GM21367 (cell line): ENCODE measurements at regions not wholly inside any gene's neighbourhood (a gene's known extent, or its start where the extent isn't known, plus 50 kb on each side); places are given as distances from the start of the nearest gene placed in this dataset.

ENCODE experiments used
- ATAC-seq: cut with Tn5 transposase; IDR thresholded peaks from one replicate; pipeline ENCODE4 v1.9.1; 2021; ENCODE audit not compliant: unreplicated experiment

DNA sequence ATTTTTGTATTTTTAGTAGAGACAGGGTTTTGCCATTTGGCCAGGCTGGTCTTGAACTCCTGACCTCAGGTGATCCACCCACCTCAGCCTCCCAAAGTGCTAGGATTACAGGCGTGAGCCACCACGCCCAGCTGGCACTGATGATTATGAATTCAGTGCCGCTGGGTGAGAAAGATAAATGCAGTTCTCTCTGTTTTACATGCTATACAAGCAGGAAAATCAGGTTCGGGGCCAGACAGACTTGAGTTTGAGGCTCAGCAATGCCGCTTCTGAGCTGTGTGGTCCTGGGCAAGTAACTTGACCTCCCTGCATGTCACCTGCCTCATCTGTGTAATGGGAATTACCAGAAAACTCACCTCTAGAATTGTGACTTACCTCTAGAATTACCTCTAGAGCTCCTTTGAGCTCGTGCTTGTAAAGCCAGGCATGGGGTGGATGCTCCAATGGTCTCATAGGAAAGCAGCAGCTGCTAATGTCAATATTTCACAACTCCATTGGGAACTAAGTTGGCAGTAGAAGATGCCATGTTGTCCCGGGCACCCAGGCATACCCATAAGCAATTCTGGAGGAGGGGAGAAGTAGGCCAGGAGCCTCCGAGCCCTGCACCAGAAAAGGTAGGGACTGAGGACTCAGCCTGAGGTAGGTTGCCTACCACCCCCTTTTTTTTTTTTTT lies 119.8 kb upstream of the SLC25A33 start:
- no peak for ATAC-seq

GRCh38 chr1:9420835-9421532 lies 118.3 kb upstream of the SLC25A33 start:
- no peak for ATAC-seq

GRCh38 chr1:9421533-9421873 lies 117.8 kb upstream of the SLC25A33 start:
- no peak for ATAC-seq

DNA sequence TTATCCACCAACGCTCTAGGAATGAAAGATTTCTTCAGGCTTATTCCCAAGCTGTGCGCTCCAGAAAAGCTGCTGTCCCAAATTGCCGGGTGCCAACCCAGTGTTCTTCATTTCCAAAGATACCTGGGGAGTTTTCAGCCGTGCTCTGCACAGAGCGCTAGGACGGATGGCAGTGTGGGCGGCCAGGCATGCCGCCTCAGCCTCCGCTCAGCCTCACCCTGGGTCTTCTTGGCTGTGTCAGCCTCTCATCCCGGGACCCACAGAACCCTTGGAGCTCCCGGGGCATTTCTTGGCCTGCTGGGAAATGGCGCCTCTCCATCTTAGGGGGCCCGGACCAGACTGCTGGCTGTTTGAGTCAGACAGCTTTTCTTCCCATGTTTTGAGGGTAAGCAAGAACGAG lies 116.9 kb upstream of the SLC25A33 start:
- no peak for ATAC-seq

GRCh38 chr1:9422911-9423505 lies 116.3 kb upstream of the SLC25A33 start:
- no peak for ATAC-seq

- no peak for ATAC-seq
Observed at GRCh38 chr1:9424261-9424660, 115.0 kb upstream of the SLC25A33 start.

DNA sequence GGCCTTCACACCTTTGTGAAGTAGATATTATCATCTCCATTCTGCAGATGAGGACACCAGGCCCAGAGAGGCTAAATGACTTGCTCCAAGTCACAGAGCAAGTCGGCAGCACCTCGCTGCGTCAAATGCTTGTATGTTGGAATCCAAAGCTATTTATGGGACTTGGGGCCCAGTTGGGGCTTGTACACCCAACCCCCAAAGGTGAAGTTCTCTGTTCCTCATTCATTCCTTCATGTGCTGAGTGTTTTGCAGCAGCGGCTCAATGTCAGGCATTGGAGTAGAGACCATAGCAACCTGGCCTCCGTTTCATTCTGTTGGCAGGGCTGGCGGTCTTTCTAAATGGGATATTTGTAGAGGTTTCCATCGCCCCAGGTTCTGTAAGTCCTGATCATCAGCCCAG lies 113.4 kb upstream of the SLC25A33 start:
- peak; percentile 2 for ATAC-seq

- ATAC-seq = peak; percentile 43
Observed at GRCh38 chr1:9426291-9426711, 113.0 kb upstream of the SLC25A33 start.

- no peak for ATAC-seq
Observed at GRCh38 chr1:9427388-9427787, 111.9 kb upstream of the SLC25A33 start.

GRCh38 chr1:9428601-9429341 lies 110.5 kb upstream of the SLC25A33 start:
- peak; percentile 70 for ATAC-seq

DNA sequence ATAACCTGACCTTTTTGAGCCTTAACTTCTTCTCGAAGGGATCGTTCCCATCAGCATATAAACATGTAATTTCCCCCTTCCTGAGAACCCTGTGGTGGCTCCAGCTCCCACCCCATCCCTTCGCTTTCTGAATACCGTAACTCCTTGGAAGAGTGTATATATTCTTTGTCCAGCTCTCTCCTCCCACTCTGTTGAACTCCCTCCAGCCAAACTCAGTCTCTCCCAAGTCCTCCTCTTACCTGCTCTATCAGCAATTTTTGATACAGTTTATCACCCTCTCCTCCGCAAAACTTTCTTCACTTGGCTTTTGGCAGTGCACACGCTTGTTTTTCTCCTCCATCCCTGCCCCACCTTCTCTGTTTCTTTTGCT lies 109.9 kb upstream of the SLC25A33 start:
- ATAC-seq = no peak

DNA sequence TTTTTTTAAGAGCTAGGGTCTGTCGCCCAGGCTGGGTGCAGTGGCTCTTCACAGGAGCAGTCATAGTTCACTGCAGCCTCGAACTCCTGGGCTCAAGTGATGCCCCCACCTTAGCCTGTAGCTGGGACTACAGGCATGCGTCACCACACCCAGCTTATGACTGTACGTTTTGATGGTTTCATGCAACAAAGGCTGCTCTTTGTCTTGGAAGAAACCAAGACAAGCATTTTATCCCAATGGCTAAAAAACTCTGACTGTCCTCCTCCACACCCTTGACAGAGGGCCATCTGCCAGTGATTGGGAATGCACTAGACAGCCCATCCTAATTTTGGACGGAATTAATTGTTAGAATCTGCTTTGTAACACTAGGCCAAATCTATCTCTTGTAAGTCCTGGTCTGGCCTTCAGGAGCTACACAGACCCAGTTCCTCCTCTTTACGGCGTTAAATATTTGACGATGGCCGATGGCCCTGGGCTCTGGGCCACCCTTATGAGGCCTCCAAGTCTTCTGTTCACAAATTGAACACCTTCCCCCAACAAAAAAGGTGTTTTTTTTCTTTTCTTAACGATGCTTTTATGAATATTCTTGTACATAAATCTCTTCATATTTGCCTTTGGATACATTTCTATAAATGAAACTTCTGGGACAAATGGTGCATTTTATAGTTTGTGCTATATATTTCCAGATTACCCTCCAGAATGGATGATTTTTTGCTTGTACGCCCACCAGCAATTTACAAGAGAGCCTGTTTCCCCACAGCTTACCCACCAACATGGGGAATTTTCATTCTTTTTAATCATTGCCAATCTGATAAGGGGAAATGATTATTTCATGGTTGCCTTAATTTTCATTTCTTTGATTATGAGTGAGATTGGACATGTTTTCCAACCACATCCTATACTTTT lies 104.8 kb upstream of the SLC25A33 start:
- no peak for ATAC-seq

GRCh38 chr1:9435153-9435636 lies 104.1 kb upstream of the SLC25A33 start:
- ATAC-seq = no peak

GRCh38 chr1:9435854-9436640 lies 103.2 kb upstream of the SLC25A33 start:
- ATAC-seq = no peak

DNA sequence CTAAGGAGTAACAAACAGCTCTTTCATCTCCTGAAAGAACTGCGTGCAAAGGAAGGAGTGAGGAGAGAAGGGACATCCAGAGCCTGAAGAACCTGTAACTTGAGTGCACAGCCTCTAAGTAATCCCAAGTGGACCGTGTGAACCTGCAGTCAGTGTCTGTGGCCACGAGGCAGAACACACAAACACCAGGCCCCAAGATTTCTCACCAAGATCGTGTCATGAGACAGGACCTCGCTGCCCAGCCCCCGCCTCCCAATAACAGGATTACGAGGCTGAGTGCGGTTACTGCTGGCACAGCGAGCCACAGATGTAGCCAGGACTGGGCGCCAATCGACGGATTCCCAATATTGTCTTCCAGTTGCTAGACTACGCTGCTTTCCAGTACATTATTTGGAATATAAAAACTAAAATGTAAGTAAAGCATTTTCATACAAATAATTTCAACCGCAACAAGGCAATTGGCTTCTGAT lies 101.3 kb upstream of the SLC25A33 start:
- ATAC-seq = no peak

DNA sequence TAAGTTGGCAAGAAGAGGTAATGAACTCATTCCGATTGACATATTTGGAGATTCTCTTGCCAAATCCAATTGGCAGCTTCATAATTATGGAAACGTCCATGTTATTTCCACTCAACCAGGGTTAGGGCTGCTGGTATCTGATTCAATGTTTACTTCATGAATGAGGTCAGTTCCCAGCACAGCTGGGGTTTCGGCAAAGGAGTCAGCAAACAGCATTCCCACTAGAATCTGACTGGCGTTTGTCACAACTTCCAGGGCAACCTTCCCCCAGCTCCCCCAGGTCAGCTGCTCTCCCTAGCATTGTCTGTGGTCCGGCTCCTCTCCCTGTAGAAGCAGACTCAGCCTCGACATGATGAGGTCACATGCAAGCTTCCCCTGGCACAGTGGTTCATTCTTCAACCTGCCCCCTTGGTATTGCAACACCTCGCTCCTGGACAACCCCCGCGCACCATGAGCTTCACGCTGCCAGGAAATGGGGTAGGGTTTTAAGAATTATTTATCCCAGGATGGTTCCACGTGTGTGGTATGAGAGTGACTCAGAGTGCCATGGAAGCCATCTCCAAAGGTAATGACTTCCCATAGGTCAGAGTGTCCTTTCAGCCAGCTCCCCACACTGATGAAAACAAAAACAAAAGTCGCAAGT lies 100.7 kb upstream of the SLC25A33 start:
- ATAC-seq = no peak

DNA sequence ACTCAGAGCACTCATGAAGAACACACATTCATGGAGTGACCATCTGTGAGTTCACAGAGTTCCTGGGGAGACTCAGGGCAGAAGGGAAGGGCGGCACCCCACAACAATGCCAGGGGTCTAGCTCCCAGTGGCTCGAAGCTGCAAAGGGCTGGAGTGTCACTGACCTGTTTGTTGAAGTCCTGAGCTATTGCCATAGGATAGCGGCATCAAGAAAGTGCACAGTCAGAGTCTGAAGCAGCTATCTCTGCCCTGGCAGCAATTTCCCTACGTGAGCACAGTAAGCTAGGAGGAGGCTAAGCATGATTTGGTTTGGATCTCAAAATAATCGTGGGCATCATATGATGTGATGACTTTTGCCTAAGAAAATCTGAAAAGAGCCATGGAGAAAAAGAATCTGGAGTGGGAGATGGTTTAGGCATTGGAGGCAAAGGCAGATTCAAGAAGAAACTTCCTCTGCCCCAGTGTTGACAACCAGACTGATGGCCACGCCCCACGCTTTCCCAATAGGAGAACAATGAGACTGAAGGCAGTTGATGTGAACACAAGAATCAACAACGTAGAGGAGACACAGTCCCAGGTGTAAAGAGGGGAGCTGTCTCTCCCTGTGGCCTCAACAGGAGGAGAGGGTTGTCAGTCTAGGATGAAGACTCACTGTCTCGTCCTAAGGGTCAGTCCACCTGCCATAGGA lies 100.0 kb upstream of the SLC25A33 start:
- no peak for ATAC-seq

GRCh38 chr1:9440261-9440660 lies 99.0 kb upstream of the SLC25A33 start:
- no peak for ATAC-seq

- no peak for ATAC-seq
Observed at GRCh38 chr1:9440763-9441194, 98.5 kb upstream of the SLC25A33 start.
